ENCODE measurements at regions not wholly inside any gene's neighbourhood (a gene's known extent, or its start where the extent isn't known, plus 50 kb on each side); places are given as distances from the start of the nearest gene placed in this dataset.

- TF ChIP-seq GATA2 (IDR thresholded peaks at IDR 0.05; ENCODE audit: low read depth, low read length) (no peak), GATA3 (IDR thresholded peaks at IDR 0.05; ENCODE audit: low read depth, low read length) (no peak)
Observed at GRCh38 chr2:60400462-60401246, 152.8 kb downstream of the BCL11A start.

GRCh38 chr2:60394463-60394862, 159.0 kb downstream of the BCL11A start:
- TF ChIP-seq GATA3 (IDR thresholded peaks at IDR 0.05; ENCODE audit: low read depth, low read length) (no peak), GATA2 (IDR thresholded peaks at IDR 0.05; ENCODE audit: low read depth, low read length) (no peak)

GRCh38 chr2:60391649-60392375, 161.6 kb downstream of the BCL11A start:
- no peak for TF ChIP-seq GATA3 (IDR thresholded peaks at IDR 0.05; ENCODE audit: low read depth, low read length)
- TF ChIP-seq GATA2 (IDR thresholded peaks at IDR 0.05; ENCODE audit: low read depth, low read length): no peak

DNA sequence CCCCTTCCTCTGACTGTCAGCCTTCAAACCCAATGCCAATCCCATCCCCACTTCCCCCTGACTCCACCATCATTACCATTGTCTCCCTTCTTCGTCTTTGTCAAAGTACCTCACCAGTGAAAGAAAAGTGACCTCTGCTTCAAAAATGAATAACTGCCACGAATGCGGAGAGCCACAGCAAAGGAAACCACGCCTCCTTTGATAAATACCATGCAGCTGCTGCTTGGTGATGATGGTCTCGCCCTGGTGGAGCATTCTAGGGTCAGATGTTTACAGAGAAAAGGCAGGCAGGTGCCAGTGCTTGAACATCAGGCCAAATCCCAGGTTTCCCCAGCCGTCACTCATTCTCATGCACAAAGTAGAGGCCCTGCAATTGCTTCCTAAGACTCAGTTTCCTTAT, 162.2 kb downstream of the BCL11A start:
- TF ChIP-seq GATA3 (IDR thresholded peaks at IDR 0.05; ENCODE audit: low read depth, low read length) (no peak), GATA2 (IDR thresholded peaks at IDR 0.05; ENCODE audit: low read depth, low read length) (no peak)

DNA sequence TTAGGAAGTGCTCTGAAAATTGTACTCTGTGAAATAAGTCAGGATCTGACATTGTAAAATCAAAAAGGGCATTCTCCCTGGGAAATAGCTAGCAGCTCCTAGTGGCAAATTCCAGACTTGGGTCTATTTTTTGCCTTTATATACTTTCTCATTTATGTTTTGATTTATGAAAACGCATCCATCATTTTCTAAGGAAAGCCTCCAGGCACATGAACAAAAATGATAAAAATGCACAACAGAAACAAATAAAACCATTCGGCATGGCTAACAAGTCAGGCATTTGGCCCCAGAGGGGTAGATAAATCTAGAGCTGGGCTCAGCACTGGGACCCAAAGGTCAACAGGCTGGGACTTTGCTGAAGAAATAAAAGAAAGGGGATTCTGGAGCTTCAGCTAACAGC, 167.0 kb downstream of the BCL11A start:
- TF ChIP-seq GATA3 (IDR thresholded peaks at IDR 0.05; ENCODE audit: low read depth, low read length) (no peak), GATA2 (IDR thresholded peaks at IDR 0.05; ENCODE audit: low read depth, low read length) (no peak)

DNA sequence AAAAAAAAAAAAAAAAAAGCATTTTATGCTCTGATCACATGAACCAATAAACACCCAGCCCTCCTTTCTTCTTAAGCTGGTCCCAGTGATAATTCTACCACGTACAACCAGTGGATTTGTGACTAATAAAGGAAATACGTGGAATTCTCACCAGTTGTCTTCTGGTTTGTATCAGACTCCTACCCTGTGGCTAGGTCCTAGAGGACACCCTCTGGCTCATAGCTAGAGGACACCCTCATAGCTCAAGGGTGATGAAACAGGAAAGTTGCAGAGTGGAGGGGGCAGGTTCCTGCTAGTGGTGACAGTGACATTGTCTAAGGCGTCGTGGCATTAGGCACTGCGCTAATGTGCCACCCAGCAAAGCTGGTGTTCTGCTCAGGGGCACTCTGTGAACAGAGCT, 167.8 kb downstream of the BCL11A start:
- TF ChIP-seq GATA2 (IDR thresholded peaks at IDR 0.05; ENCODE audit: low read depth, low read length): no peak
- no peak for TF ChIP-seq GATA3 (IDR thresholded peaks at IDR 0.05; ENCODE audit: low read depth, low read length)

DNA sequence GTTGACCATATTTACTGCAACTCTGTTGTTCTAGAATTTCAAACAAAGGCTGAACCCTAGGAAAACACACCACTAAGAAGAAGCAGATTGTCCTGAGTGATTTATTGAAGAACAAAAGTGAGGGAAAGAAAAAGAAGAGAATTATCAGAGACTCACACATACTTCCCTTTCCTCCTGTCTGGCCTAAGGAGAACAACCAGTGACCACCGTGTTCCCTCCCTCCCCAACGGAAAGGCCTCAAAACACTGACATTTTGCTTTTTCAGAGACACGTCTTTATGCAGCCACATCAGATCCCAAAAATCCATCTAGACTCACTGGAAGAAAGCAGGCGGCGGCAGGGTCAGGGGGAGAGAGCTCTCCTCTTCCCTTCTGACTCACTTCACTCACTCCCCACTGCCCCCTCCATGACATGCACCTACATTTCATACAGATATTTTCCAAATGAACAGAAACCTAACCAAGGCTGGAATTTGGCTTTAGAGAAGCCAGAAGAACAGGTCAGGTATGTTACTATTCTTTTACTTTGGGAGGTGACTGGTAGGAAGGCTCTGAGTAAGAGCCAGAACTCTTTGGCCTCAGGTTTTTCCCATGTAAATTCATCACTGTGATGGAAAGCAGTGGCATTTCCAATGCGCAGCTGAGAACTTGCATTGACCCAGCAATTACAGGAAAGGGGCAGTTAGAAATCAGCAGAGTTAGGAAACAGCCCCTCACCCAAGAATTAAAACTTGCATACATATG, 169.9 kb downstream of the BCL11A start:
- TF ChIP-seq GATA2 (IDR thresholded peaks at IDR 0.05; ENCODE audit: low read depth, low read length) (no peak), GATA3 (IDR thresholded peaks at IDR 0.05; ENCODE audit: low read depth, low read length) (no peak)

GRCh38 chr2:60380411-60380810, 173.0 kb downstream of the BCL11A start:
- TF ChIP-seq GATA3 (IDR thresholded peaks at IDR 0.05; ENCODE audit: low read depth, low read length): no peak
- TF ChIP-seq GATA2 (IDR thresholded peaks at IDR 0.05; ENCODE audit: low read depth, low read length): no peak

GRCh38 chr2:60379684-60380083, 173.8 kb downstream of the BCL11A start:
- TF ChIP-seq GATA2 (IDR thresholded peaks at IDR 0.05; ENCODE audit: low read depth, low read length) (no peak), GATA3 (IDR thresholded peaks at IDR 0.05; ENCODE audit: low read depth, low read length) (no peak)

DNA sequence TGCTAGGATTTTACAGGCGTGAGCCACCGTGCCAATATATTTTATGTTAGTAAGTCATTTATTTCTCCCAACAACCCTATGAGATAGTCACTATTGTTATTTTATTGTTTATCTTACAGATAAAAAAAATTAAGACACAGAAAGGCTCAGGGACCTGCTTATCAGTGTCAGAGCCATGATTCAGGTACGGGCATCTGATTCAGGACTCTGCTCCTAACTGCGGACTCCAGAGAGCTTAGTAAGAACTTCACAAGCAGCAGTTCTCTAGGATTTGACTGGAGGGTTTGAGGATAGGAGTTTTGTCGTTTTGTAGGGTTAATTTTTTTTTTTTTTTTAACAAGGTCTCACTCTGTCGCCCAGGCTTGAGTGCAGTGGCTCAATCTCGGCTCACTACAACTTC, 174.2 kb downstream of the BCL11A start:
- TF ChIP-seq GATA3 (IDR thresholded peaks at IDR 0.05; ENCODE audit: low read depth, low read length) (no peak), GATA2 (IDR thresholded peaks at IDR 0.05; ENCODE audit: low read depth, low read length) (no peak)

DNA sequence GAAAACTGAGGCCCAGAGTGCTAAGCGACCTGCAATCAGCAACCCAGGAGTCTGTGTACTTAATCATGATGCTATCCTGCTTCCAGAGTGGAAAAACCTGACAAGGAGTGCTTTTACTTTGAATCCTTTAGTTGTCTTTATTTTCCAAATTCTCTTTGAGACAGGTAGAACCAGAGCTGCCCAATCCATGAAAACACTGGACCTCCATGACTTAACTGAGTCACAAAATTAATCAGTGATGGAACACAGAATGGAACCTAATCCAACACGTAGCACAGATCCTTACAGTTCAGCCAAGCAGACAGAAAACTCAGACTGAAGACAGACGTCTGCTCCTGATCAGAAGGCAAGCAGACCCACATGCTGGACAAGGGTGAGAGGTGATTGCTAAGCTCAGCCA, 175.6 kb downstream of the BCL11A start:
- no peak for TF ChIP-seq GATA2 (IDR thresholded peaks at IDR 0.05; ENCODE audit: low read depth, low read length)
- TF ChIP-seq GATA3 (IDR thresholded peaks at IDR 0.05; ENCODE audit: low read depth, low read length): no peak

GRCh38 chr2:60376252-60376651, 177.2 kb downstream of the BCL11A start:
- no peak for TF ChIP-seq GATA3 (IDR thresholded peaks at IDR 0.05; ENCODE audit: low read depth, low read length)

- no peak for TF ChIP-seq GATA2 (IDR thresholded peaks at IDR 0.05; ENCODE audit: low read depth, low read length)
- no peak for TF ChIP-seq GATA3 (IDR thresholded peaks at IDR 0.05; ENCODE audit: low read depth, low read length)
Observed at GRCh38 chr2:60371681-60372080, 181.8 kb downstream of the BCL11A start.

DNA sequence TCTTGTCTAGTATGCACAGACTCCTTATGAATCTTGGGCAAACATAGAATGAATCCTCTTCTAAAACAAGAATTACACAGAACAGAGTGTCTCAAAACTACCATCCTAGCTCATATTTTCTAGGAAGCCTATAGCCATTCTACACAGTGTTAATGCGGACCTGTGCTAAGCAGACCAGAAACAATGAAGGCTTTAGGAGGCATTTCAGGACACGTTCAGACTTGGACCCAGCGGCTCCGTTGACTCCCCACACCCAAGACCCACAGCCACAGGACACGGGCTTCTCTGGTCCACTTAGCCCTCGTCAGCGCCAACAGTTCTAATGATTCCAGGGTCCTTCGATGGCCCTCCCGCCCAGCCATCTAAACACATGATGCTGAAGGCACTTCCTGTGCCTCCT, 182.2 kb downstream of the BCL11A start:
- TF ChIP-seq GATA3 (IDR thresholded peaks at IDR 0.05; ENCODE audit: low read depth, low read length) (no peak), GATA2 (IDR thresholded peaks at IDR 0.05; ENCODE audit: low read depth, low read length) (no peak)
